ENCODE measurements at regions not wholly inside any gene's neighbourhood (a gene's known extent, or its start where the extent isn't known, plus 50 kb on each side); places are given as distances from the start of the nearest gene placed in this dataset.
A peak's percentile ranks its signal among the peaks of the same experiment; 100 is the strongest.

GRCh38 chr2:198385856-198386255 lies 581.5 kb downstream of the PLCL1 start:
- no peak overlapping the region for H3K4me3 ChIP-seq (ENCODE audit: control insufficient read depth, low read depth, low read length)
- no peak for DNase-seq (ENCODE audit: low read depth)
- no peak for TF ChIP-seq CTCF (conservative IDR thresholded peaks at IDR 0.05; ENCODE audit: control insufficient read depth, insufficient read depth, low read depth, low read length)

- no peak for DNase-seq (ENCODE audit: low read depth)
- no peak for TF ChIP-seq CTCF (conservative IDR thresholded peaks at IDR 0.05; ENCODE audit: control insufficient read depth, insufficient read depth, low read depth, low read length)
Measured at GRCh38 chr2:198385326-198385725, 580.9 kb downstream of the PLCL1 start.

GRCh38 chr2:198383392-198383791 lies 579.0 kb downstream of the PLCL1 start:
- no peak overlapping the region for H3K4me3 ChIP-seq (ENCODE audit: control insufficient read depth, low read depth, low read length)
- no peak for TF ChIP-seq CTCF (conservative IDR thresholded peaks at IDR 0.05; ENCODE audit: control insufficient read depth, insufficient read depth, low read depth, low read length)
- DNase-seq (ENCODE audit: low read depth), result peak; percentile 1

More at GRCh38 chr2:198385326-198385725, 580.9 kb downstream of the PLCL1 start:
- H3K4me3 ChIP-seq (ENCODE audit: control insufficient read depth, low read depth, low read length), result no peak overlapping the region

- no peak for DNase-seq (ENCODE audit: low read depth)
- H3K4me3 ChIP-seq (ENCODE audit: control insufficient read depth, low read depth, low read length), result no peak overlapping the region
- TF ChIP-seq CTCF (conservative IDR thresholded peaks at IDR 0.05; ENCODE audit: control insufficient read depth, insufficient read depth, low read depth, low read length), result no peak
Measured at GRCh38 chr2:198382811-198383210, 578.4 kb downstream of the PLCL1 start.

GRCh38 chr2:198376677-198377076 lies 572.3 kb downstream of the PLCL1 start:
- TF ChIP-seq CTCF (conservative IDR thresholded peaks at IDR 0.05; ENCODE audit: control insufficient read depth, insufficient read depth, low read depth, low read length), result no peak
- peak; percentile 28 for DNase-seq (ENCODE audit: low read depth)

GRCh38 chr2:198375083-198375410 lies 570.7 kb downstream of the PLCL1 start:
- no peak overlapping the region for H3K4me3 ChIP-seq (ENCODE audit: control insufficient read depth, low read depth, low read length)
- DNase-seq (ENCODE audit: low read depth), result no peak
- no peak for TF ChIP-seq CTCF (conservative IDR thresholded peaks at IDR 0.05; ENCODE audit: control insufficient read depth, insufficient read depth, low read depth, low read length)

More at GRCh38 chr2:198376677-198377076, 572.3 kb downstream of the PLCL1 start:
- no peak overlapping the region for H3K4me3 ChIP-seq (ENCODE audit: control insufficient read depth, low read depth, low read length)

Measured in fibroblast of mammary gland (primary cell).